ENCODE measurements at regions not wholly inside any gene's neighbourhood (a gene's known extent, or its start where the extent isn't known, plus 50 kb on each side); places are given as distances from the start of the nearest gene placed in this dataset.

- H3K27ac ChIP-seq (ENCODE audit: low read length), result no peak overlapping the region
- H3F3A ChIP-seq (ENCODE audit: insufficient read depth, low read length, poor library complexity, severe bottlenecking), result no peaks in the 10 kb centered on the region
- H3K79me2 ChIP-seq (replicated peaks; ENCODE audit: insufficient read depth, low read length), result no peaks in the 10 kb centered on the region
- H3K4me3 ChIP-seq (ENCODE audit: low read length), result no peak overlapping the region
- H3K9me2 ChIP-seq (ENCODE audit: insufficient read depth, low read length), result no peaks in the 10 kb centered on the region
- no peaks in the 10 kb centered on the region for H4K20me1 ChIP-seq (ENCODE audit: insufficient read depth)
- no peaks in the 10 kb centered on the region for H3K36me3 ChIP-seq (ENCODE audit: insufficient read depth, low read length)
- TF ChIP-seq RAD21 (conservative IDR thresholded peaks at IDR 0.05) (no peak), EP300 (conservative IDR thresholded peaks at IDR 0.05; ENCODE audit: poor library complexity, severe bottlenecking) (no peak), REST (IDR thresholded peaks at IDR 0.05; ENCODE audit: borderline replicate concordance) (no peak), CTCF (IDR thresholded peaks at IDR 0.05; ENCODE audit: poor library complexity, severe bottlenecking) (no peak), EZH2 (IDR thresholded peaks at IDR 0.05; ENCODE audit: borderline replicate concordance, insufficient read depth, low read length, poor library complexity, severe bottlenecking) (no peak), POLR2AphosphoS5 (IDR thresholded peaks at IDR 0.05) (no peak), SMC3 (conservative IDR thresholded peaks at IDR 0.05; ENCODE audit: poor library complexity) (no peak), TAF1 (IDR thresholded peaks at IDR 0.05; ENCODE audit: low read depth) (no peak), MXI1 (conservative IDR thresholded peaks at IDR 0.05; ENCODE audit: poor library complexity, severe bottlenecking) (no peak)
- H2AFZ ChIP-seq (ENCODE audit: low read depth, low read length), result no peak overlapping the region
- H3K9me3 ChIP-seq (ENCODE audit: low read length), result no peaks in the 10 kb centered on the region
- H3K27me3 ChIP-seq (ENCODE audit: insufficient read depth, low read depth, low read length), result no peaks in the 10 kb centered on the region
- H3K4me2 ChIP-seq (ENCODE audit: low read length), result no peak overlapping the region
- no peak overlapping the region for H3K9ac ChIP-seq (ENCODE audit: low read length)
Observed at GRCh38 chr14:54278665-54279295, 118.0 kb upstream of the CDKN3 start.

GRCh38 chr14:54282849-54283248 is 114.0 kb upstream of the CDKN3 start:
- H3K27me3 ChIP-seq (ENCODE audit: insufficient read depth, low read depth, low read length), result no peaks in the 10 kb centered on the region
- no peaks in the 10 kb centered on the region for H3K9me3 ChIP-seq (ENCODE audit: low read length)
- no peak overlapping the region for H3K4me2 ChIP-seq (ENCODE audit: low read length)
- no peaks in the 10 kb centered on the region for H3K9me2 ChIP-seq (ENCODE audit: insufficient read depth, low read length)
- H3K27ac ChIP-seq (ENCODE audit: low read length), result no peak overlapping the region
- H3K79me2 ChIP-seq (replicated peaks; ENCODE audit: insufficient read depth, low read length), result no peaks in the 10 kb centered on the region
- H3F3A ChIP-seq (ENCODE audit: insufficient read depth, low read length, poor library complexity, severe bottlenecking), result no peaks in the 10 kb centered on the region
- H3K9ac ChIP-seq (ENCODE audit: low read length), result no peak overlapping the region
- no peak overlapping the region for H3K4me3 ChIP-seq (ENCODE audit: low read length)
- H4K20me1 ChIP-seq (ENCODE audit: insufficient read depth), result no peaks in the 10 kb centered on the region
- H3K36me3 ChIP-seq (ENCODE audit: insufficient read depth, low read length), result no peaks in the 10 kb centered on the region
- TF ChIP-seq CTCF (IDR thresholded peaks at IDR 0.05; ENCODE audit: poor library complexity, severe bottlenecking) (no peak), TAF1 (IDR thresholded peaks at IDR 0.05; ENCODE audit: low read depth) (no peak), RAD21 (conservative IDR thresholded peaks at IDR 0.05) (no peak), REST (IDR thresholded peaks at IDR 0.05; ENCODE audit: borderline replicate concordance) (no peak), EZH2 (IDR thresholded peaks at IDR 0.05; ENCODE audit: borderline replicate concordance, insufficient read depth, low read length, poor library complexity, severe bottlenecking) (no peak), MXI1 (conservative IDR thresholded peaks at IDR 0.05; ENCODE audit: poor library complexity, severe bottlenecking) (no peak), SMC3 (conservative IDR thresholded peaks at IDR 0.05; ENCODE audit: poor library complexity) (no peak), EP300 (conservative IDR thresholded peaks at IDR 0.05; ENCODE audit: poor library complexity, severe bottlenecking) (no peak), POLR2AphosphoS5 (IDR thresholded peaks at IDR 0.05) (no peak)
- no peak overlapping the region for H2AFZ ChIP-seq (ENCODE audit: low read depth, low read length)

Measured in neural cell (in vitro differentiated cells).